Caki2 (cell line): ENCODE measurements at regions not wholly inside any gene's neighbourhood (a gene's known extent, or its start where the extent isn't known, plus 50 kb on each side); places are given as distances from the start of the nearest gene placed in this dataset.

Source experiments
- DNase-seq: peaks from one replicate; pipeline ENCODE4 v3.0.0-alpha.2; 2015; ENCODE audit warnings: low read depth
- in situ Hi-C: cut with HindIII; loops from 2 replicates; pipeline ENCODE4 v1.10.0; 2016; ENCODE audit warnings: low sequenced_read_pairs, low pct_unique_long_range_greater_than_20kb, mixed read lengths

DNA sequence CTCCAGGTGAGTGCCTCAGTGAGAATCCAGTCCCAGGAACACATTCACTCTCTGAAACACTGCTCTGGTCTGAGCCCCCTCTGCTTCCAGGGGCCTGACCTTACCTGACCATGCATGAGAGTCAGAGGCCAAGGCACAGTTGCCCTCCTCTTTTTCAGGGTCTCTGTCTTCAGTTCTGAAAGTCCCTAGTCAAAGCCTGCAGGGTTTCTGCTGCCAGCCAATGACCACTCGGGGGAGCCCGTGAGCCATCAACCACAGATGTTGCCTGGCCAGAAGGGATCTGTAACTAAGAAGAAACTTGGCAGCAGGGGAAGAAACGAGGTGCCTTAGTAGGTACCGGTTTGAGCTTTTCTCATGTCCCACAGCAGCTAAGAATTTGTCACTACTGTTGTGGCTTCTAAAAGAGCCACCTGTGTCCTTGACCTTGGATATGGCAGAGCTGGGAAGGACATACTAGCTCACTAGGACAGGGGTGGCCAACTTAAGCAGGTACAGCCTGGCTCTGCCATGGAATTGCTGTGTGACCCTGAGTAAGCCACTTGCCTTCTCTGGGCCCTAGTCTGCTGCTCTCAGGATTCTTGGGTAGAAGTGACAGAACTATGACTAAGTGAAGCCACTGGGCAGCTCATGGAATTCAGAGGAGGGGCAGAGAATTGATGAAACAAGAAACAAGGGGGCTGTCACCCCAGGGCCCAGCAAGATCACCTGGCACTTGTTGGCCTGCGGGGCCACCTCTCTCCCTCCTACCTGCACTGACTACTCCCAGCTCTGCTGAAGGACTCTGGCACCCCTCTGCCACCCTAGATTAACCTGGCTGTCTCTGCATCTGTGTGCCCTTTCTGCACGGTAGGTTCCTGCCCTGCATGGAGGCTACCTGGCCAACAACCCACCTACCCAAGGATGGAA is 83.8 kb upstream of the GPR26 start:
- in situ Hi-C loops = no loop called here

DNA sequence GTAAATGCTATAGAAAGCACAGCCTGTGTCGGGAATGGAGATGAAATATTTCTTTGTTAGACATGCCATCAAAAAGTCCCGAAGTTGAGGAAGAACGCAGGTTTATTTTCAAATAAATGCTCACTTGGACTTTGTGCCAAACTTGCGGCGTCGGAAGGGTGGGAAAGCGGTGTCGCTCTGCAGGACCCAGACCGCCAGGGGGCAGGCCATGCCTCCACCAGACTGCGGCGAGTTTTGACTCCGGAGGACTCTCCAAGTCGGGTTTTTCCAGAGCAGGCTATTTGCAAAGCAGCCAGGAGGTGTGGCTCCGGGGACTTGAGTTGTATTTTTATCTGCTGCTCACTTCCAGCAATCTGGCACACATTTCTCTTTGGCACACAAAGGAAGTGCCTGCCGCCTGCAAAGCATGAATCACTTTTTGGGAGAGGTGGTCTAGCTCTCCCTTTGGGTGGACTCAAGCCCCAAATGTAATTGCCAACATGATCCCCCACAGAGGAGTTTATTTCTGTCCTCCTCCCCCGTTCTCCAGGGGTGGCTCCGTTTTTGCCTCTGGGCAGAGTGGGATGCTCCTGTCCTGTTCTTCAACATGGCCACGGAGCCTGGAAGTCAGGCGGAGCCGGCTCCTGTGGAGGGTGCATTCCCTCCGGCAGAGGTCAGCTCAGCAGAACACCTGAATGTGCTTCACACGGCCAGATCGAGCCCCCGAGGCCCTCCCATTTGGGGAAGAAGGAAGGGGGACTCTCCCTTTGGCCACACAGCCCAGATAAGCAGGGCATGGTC is 82.3 kb upstream of the GPR26 start:
- in situ Hi-C loops = no loop called here
- DNase-seq = peak; percentile 33

More for the DNA sequence above, 83.8 kb upstream of the GPR26 start:
- peak; percentile 41 for DNase-seq

DNA sequence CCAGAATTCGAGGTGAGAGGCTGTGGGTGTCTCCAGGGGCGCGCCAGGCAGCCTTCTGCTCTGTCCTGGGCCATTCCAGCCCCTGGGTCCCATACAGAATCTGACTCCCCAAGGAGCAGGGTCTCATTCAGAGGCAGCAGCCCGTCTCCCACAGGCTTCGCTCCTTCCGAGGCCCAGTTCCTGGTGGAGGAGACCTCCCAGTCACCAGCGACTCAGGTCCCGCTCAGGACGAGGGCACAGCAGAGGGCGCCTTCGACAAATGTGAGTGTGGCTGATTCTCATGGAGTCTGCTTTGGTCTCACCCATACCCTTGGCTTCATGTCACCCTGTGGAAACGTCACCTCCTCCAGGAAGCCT is 81.8 kb upstream of the GPR26 start:
- in situ Hi-C loops = no loop called here

GRCh38 chr10:123585477-123586445 is 80.4 kb upstream of the GPR26 start:
- DNase-seq = no peak
- in situ Hi-C loops = no loop called here

More for the DNA sequence above, 81.8 kb upstream of the GPR26 start:
- DNase-seq = no peak

- no peak for DNase-seq
- in situ Hi-C loops = no loop called here
These were observed 79.0 kb upstream of the GPR26 start for GRCh38 chr10:123587110-123587509.

DNA sequence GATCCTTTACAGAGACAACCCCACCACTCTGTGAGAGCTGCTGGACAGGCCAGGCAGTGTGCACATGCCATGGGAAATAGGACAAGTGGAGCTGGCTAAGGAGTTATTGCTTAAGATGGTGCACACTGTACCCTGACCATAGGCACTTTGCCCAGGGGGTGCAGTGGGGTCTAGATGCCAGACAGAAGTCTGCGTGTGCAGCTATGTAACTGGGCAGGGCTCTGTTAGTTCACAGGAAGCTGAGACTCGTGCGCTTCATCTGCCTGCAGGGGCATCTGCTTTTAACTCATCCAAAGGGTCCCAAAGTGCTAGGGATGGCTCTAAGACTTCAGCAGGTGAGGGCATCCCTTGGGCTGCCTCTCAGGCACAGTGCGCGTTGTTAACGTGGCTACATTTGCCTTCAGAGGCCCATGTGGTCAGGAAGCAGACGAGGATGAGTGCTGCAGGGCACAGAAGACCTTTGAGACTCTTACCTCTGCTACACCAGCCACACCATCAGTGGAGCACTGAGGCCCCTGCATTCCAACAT is 77.7 kb upstream of the GPR26 start:
- no peak for DNase-seq
- in situ Hi-C loops = no loop called here

GRCh38 chr10:123595661-123596060 is 70.5 kb upstream of the GPR26 start:
- DNase-seq = no peak
- in situ Hi-C loops = no loop called here

- in situ Hi-C loops = no loop called here
- no peak for DNase-seq
These were observed 68.5 kb upstream of the GPR26 start for GRCh38 chr10:123597676-123598075.

DNA sequence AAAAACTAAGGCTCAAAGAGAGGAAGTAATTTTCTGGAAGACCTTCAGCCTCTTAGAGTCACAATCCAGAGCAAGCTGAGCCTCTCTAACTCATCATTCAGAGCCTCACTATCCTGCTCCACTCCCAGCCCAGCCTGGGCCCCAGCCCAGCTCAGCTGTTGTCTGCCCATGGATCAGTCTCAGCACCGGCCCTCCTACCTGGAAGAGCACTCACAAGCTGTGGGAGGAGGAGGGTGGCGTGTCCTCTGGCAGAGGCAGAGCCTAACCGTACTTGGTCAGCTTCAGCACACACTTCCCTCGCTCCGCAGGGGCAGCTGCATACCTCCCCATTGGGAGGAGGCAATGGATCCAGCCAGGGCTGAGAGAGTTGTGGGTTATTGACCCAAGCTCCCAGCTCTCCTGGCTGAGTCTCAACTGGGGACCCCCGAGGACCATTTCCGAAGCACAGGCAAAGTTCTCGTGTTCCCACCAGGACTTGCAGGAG is 66.7 kb upstream of the GPR26 start:
- DNase-seq = no peak
- in situ Hi-C loops = no loop called here

- in situ Hi-C loops = no loop called here
- no peak for DNase-seq
These were observed 66.0 kb upstream of the GPR26 start for GRCh38 chr10:123600177-123600576.

GRCh38 chr10:123603130-123603529 is 63.0 kb upstream of the GPR26 start:
- in situ Hi-C loops = no loop called here
- no peak for DNase-seq

DNA sequence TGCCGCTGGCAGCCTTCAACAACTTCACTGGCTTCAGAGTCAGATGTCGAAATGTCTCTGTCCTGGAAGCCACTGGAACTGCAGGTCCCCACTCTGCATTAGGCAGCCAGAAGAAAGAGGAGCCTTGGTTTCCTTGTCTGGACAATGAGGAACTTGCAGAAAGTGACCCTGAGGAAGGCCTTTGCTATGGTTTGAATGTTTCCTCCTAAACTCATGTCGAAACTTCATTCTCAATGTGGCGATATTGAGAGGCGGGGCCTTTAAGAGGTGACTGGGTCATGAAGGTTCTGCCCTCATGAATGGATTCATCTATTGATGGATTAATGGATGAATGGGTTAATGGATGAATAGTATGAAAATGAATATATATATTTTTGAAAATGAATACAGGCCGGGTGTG is 61.6 kb upstream of the GPR26 start:
- DNase-seq = no peak
- in situ Hi-C loops = no loop called here

GRCh38 chr10:123606006-123606405 is 60.1 kb upstream of the GPR26 start:
- in situ Hi-C loops = no loop called here
- no peak for DNase-seq

GRCh38 chr10:123606955-123607354 is 59.2 kb upstream of the GPR26 start:
- no peak for DNase-seq
- in situ Hi-C loops = no loop called here

DNA sequence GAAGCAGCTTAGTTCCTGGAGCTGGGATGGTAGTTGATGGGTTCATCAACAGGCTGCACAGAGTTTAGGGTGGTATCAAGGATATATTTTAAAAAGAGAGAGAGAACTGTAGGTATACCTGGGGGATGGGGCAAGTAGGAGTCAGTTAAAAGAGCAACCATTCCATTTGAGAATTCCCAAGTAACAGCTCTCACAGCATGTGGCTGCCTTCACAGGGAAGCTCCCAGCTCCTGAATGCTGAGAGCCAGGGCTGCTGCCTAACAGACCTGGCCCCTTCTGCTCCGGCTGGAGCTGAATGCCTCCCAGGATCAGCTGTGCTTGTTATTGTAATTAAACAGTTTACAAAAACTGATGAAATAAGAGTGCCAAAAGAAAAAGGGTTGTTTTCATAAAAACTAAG is 58.8 kb upstream of the GPR26 start:
- DNase-seq = no peak

DNA sequence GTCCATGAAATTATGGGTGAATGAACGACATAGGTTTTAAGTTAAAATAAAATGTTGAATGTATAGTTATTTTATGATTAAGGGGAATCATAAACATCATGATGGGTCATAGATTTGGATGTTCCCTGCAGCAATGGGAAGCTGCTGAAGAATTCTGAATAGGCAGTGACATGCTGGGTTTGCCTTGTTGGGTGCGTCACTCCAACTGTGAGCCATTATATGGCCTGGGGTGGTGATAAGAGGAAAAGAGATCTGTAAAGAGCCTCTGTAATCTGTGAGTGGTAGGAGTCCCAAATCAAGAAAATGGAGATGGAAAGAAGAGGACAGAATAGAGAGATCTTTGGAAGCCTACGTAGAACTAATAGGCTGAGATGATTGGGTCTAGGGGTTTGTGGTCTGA is 58.1 kb upstream of the GPR26 start:
- DNase-seq = no peak
- in situ Hi-C loops = no loop called here

More for the DNA sequence above, 58.8 kb upstream of the GPR26 start:
- in situ Hi-C loops = no loop called here

GRCh38 chr10:123611243-123611642 is 54.9 kb upstream of the GPR26 start:
- no peak for DNase-seq
- in situ Hi-C loops = no loop called here

DNA sequence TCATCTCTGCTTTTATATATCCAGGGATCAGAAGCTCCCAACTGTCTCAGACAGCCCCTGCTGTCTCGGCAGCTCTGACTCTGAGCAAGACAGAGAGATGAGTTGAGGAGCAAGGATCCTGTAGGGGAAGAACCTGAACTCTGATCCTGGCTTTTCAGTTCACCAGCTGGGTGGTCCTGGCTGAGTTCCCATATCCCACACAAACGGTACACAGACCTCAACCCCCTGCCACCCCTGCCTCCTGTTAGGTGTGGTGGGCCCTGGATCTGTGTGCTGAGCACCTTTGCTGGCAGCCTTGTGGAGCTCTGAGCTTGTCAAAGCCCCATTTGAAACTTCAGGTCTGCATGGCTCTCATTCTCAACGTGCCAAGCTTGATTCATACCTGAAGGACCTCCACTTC is 54.3 kb upstream of the GPR26 start:
- no peak for DNase-seq
- in situ Hi-C loops = no loop called here
